GM18519 (cell line): ENCODE measurements at regions not wholly inside any gene's neighbourhood (a gene's known extent, or its start where the extent isn't known, plus 50 kb on each side); places are given as distances from the start of the nearest gene placed in this dataset.
"Not testable (repeated sequence)": the region's sequence is repeated elsewhere in the genome, so short reads cannot be mapped to it uniquely, and the experiment has no call there.

Experiments used
- ATAC-seq: cut with Tn5 transposase; IDR thresholded peaks from one replicate; pipeline ENCODE4 v1.9.1; 2021; ENCODE audit warnings: mild to moderate bottlenecking, moderate library complexity; ENCODE audit not compliant: unreplicated experiment, low FRiP score

- ATAC-seq: no peak
These were observed 1194.6 kb upstream of the WWC1 start for GRCh38 chr5:167096816-167097215.

DNA sequence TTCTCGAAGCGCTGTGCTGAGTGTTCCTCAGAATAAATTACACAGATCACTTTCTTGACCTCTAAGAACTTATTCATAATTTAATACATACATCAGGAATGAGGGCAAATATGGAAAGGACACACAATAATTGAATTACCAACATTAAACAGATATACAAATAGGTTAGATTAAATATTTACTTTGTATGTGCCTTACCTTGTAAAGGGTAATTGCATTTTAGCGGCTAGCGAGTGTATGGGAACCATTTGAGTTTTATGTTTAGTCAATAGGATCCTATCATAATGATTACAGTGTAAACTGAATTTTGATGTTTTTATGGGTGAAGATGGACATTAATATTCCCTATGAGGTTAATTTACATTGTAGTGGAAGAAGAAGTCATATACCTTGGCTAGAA is 1187.1 kb upstream of the WWC1 start:
- no peak for ATAC-seq

DNA sequence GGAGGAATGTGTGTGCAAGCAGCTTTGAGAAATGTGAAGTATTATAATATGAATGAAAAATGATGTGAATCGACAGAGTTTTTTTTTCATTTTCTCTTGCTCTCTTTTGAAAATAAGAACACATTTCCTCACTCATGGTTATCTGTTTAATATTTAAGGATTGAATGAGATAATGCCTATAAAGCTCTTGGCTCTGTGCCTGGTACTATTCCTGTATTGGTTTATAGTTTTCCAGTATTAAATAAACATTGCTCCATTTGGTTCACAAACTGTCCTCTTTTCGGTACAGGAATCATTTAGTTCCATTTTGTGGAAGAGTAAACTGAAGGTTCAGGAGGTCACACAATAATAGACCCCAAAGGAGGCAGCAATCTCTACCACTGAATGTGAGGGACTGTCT is 1185.5 kb upstream of the WWC1 start:
- no peak for ATAC-seq

- ATAC-seq: no peak
These were observed 1183.8 kb upstream of the WWC1 start for GRCh38 chr5:167107684-167108083.

DNA sequence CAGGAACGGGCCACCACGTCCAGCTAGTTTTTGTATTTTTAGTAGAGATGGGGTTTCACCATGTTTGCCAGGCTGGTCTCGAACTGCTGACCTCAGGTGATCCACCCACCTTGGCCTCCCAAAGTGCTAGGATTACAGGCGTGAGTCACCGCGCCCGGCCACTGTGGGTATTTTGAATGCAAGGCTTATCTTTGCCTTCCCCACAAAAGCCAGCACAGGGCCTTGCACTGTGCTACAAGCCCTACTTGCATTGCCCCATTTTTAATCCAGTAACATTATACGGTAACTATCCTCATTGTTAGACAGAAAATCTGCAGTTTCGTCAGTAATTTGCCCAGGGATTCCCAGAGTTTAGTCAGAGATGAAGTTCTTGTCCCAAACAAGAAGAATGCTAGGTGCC is 1183.2 kb upstream of the WWC1 start:
- not testable (repeated sequence) for ATAC-seq

DNA sequence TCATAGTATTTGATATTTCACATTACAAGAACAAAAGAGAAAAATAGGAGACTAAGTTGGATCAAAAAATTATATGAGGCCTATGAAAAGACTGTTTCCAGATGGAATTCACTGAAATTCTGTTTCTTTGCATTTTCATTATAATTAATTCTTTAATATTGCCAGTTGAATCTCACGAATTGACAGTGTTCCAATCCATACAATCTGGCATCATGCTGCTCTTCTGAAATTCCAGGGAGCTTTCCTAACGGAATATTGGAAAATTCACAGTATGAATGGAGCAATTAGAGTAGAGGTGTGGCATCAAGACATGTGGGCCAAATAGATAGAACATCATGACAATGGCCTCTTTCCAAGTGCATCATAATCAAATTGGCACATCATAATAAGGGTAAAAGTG is 1178.9 kb upstream of the WWC1 start:
- no peak for ATAC-seq

- ATAC-seq: no peak
These were observed 1169.2 kb upstream of the WWC1 start for GRCh38 chr5:167122267-167122666.

DNA sequence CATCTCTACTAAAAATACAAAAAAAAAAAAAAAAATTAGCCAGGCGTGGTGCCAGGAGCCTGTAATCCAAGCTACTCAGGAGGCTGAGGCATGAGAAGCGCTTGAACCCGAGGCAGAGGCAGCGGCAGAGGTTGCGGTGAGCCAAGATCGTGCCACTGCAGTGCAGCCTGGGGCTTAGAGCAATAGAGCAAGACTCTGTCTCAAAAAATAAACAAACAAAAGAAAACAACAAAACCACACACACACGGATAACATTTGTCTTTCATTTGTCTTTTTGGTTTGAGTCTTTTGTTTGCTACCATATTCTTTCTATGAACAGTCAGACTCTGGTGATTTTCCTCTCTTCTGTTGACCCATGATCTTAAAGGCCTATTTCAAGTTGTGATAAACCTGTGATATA is 1168.3 kb upstream of the WWC1 start:
- ATAC-seq: no peak

- no peak for ATAC-seq
These were observed 1162.9 kb upstream of the WWC1 start for GRCh38 chr5:167128581-167128980.

DNA sequence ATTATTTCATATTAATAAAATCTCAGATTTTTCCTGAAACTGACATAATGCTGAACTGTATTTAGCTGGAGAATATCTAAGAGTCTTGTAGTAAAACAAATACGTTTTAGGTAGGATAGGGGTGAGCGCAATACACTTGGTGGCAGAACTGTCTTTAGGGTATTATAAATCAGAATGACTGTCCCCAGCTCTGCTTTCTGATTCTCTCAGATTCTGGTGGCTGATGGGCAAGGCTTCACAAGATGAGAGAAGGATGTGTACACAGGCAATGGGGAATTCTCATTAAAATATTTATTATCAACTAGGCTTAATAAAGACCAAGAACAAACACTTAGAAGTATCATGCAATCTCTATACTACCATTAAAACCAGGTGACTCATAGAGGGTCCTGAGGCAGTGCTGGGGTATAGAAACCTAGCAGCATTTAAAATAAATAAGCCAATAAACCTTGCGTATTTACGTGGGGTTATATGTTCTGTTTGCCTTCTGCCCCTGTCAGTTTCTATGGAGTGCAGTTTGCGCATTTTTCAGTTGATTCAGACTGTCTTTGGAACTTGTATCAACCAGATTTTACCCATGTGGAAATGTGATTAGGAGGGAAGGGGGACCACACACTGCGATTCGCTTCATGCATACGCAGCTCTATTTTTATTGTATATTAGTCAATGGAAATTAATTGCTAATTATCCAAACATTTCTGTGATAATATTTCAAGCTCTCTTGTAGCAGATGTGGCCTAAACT is 1150.7 kb upstream of the WWC1 start:
- ATAC-seq: no peak

DNA sequence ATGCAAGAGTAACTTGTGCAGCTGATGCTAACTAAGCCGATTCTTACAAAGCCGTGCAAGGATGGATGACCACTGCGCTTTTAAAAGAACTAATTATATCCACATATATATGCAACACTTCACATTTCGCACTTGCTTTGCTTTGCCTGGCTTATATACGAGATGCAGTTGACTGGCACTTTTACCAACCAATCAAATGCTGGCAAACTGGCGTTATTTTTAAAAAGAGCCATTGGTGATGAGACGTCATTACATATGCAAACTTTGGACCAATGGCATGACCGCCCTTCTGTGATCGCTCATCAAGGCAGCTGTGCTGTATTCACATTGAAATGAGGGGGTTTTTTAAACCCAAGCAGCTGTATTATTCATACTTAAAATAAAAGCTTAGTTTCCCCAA is 1147.7 kb upstream of the WWC1 start:
- no peak for ATAC-seq

DNA sequence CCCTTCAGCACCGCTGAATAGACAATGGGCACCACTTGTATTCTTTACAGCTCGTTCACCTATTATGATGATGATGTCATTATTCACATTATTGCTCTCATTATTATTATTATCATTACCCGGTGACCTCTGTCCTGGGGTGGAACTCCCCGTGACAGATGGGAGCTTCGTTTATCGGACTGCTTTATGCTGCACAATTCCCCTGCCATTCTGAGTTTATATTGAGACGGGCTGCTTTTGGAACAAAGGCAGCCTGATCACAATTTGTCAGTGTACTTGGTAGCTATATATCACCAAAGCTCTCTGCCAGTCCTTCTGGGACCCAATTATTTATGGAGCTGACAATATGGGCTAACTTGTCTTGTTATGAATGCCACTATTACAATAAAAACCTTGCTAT is 1145.6 kb upstream of the WWC1 start:
- no peak for ATAC-seq

- no peak for ATAC-seq
These were observed 1143.6 kb upstream of the WWC1 start for GRCh38 chr5:167147879-167148278.

DNA sequence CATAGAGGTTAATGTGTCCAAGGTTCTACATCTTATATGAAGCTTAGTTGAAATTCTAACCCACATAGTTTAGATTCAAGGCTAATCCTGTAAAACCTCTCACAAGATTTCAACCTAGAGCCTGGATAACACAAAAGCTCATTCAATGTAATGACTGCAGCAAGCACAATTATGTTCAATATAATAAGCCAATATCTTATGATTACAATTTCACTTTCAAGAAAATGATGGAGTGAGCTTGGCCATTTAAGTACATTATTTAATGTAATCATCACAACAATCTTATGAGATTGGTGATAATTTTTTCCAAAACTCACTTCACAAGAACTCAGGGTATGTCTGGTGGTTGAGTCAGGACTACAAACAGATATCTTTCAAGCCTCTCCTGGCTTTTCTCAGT is 1140.8 kb upstream of the WWC1 start:
- ATAC-seq: no peak

GRCh38 chr5:167152561-167152960 is 1138.9 kb upstream of the WWC1 start:
- no peak for ATAC-seq

DNA sequence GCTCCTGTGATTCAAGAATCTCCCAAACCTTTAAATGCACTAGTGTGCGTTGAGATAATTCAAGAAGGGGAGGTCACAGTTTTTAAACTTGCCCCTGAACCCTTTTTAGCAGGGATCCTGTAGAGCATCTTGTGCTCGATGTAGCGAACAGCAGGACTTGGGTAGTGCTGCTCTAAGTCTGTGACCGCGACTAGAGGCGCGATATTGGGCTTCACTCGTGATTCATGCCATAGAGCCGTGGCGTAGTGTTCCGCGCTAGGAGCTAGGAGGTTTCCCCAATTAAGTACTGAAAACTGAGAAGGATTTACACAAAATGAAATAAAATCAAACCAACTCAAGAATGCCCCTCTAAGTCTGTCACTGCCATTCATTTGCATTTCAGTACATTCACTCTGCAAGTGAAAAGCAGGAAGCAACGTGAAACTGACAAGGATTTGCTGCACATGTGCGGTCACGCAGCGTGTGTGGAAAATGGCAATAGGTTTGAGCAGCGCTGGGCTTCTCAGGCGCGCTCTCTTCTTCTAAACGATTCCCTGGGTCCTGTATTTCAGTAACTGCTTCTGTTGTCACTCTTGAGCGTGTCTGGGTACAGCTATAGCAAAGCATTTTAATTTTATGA is 1135.9 kb upstream of the WWC1 start:
- ATAC-seq: no peak

GRCh38 chr5:167156446-167156845 is 1135.0 kb upstream of the WWC1 start:
- ATAC-seq: no peak

DNA sequence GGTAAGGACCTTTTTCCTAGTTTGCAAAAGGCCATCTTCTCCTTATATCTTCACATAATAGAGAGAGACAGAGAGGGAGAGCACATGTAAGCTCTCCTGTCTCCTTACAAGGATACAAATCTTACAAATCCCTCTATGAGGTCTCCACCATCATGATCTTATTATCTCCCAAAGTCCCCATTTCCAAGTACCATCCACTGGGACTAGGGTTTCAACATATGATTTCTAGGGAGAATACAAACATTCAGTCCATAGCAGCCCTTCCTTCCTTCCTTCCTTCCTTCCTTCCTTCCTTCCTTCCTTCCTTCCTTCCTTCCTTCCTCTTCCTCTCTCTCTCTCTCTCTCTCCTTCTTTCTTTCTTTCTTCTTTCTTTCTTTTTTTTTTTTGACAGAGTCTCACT is 1132.9 kb upstream of the WWC1 start:
- ATAC-seq: no peak

- ATAC-seq: no peak
These were observed 1131.1 kb upstream of the WWC1 start for GRCh38 chr5:167160388-167160787.

DNA sequence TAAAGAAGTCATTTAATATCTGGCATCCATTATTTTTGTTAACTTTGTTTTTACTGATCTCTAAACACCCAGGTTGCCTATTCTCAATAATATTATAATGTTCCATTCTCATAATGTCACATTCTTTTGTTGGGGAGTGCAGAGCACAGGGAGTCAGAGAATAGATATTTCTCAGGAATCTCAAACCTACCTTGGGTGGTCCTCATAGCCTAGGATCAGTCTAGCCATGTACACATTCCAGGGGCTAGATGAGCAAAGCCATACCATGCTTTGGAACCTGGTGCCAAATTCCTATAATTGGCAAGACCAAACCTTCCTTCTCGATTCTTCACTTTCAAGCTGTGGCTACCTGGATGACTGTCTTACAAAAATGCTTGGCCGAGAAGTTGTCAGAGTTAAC is 1124.7 kb upstream of the WWC1 start:
- no peak for ATAC-seq

DNA sequence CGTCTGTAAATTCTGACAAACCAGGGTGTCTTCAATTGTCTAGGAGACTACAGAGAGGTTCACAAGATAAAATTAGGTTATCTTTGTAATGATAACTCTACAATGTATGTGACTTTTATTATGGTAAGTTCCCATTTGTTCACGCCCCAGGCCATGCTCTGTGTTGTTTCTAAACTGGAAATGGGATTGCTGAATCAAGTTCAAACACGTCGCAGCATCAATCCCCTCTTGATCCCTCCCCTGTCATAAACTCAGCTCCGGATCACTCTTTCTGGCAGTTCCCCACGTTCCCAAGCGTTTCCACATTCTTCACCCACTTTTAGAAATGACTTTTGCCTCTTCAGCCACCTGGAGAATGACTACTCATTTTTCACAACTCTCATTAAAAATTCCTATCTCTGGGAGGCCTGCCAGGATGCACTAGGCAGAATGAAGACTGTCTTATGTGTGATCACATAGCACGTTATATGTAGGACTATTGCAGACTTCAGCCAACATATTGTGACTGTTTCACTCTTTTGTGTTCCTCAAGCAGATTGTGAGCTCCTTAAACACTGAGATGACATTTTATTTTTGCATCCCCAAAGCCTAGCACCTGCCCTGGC is 1124.2 kb upstream of the WWC1 start:
- no peak for ATAC-seq

DNA sequence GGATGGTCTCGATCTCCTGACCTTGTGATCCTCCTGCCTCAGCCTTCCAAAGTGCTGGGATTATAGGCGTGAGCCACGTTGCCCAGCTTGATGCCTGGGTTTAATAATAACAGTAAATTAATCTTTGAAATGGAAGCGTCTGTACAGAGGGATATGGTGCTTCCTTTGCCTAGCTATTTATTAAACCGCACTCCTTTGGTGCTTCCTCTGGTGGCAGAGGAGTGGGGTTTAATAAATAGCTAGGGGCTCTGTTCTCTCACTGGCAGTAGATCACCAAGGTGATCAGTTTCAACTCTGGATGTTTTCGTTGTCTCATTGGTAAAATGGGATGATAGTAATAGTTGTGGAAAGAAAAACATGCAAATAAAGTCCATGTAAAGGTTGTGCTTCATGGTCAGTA is 1122.5 kb upstream of the WWC1 start:
- ATAC-seq: no peak
